Nephron (organoid): ENCODE measurements at regions not wholly inside any gene's neighbourhood (a gene's known extent, or its start where the extent isn't known, plus 50 kb on each side); places are given as distances from the start of the nearest gene placed in this dataset.

Experiments
- H3K27ac Mint-ChIP-seq, 3 experiments: 2 replicates each; pipeline ENCODE4 v1.8.0; 2020; ENCODE audit warnings: mixed read lengths in 3 of 3, mild to moderate bottlenecking in 2 of 3, moderate library complexity in 1 of 3
- H3K27me3 Mint-ChIP-seq: 2 replicates; pipeline ENCODE4 v1.8.0; 2021; ENCODE audit warnings: low read depth, mild to moderate bottlenecking, moderate library complexity, mixed read lengths
- H3K36me3 Mint-ChIP-seq: 2 replicates; pipeline ENCODE4 v1.8.0; 2020; ENCODE audit warnings: low read depth, mixed read lengths
- H3K4me1 Mint-ChIP-seq: 2 replicates; pipeline ENCODE4 v1.8.0; 2020; ENCODE audit warnings: mixed read lengths
- H3K4me3 Mint-ChIP-seq, 3 experiments: 2 replicates each; pipeline ENCODE4 v1.8.0; 2020; ENCODE audit warnings: mild to moderate bottlenecking in 3 of 3, mixed read lengths in 3 of 3, moderate library complexity in 2 of 3
- H3K9me3 Mint-ChIP-seq: 2 replicates; pipeline ENCODE4 v1.8.0; 2020; ENCODE audit warnings: mixed read lengths
- TF ChIP-seq, protein P1 (sequence below), 3 experiments: fragments of 200-600 bp; sonication (generic); IDR thresholded peaks; one replicate each; pipeline ENCODE4 v1.5.0; 2021; ENCODE audit warnings: antibody characterized with exemption in 3 of 3; ENCODE audit not compliant: unreplicated experiment in 3 of 3

DNA sequence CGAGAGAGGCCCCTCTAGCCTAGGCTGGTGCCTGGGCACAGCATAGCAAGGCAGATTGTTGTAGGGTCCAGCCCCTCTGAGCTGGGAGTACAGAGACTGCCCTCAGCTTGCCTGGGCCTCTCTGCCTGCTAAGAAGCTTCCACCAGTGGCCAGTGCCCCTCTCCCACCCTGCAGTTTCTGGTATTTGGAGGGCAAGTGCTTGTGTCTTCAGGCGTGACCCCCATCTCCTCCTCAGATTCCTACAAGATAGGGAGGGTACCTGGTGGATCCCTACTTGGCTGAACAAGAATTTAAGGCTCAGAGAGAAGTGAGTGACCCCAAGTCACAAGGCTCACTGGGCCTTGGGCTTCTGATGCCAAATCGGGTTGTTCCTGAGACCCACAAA is 152.7 kb downstream of the URI1 start:
- no peak overlapping the region for H3K27ac Mint-ChIP-seq
- H3K27me3 Mint-ChIP-seq = peaks cover 12% of the 10 kb centered on the region
- H3K4me1 Mint-ChIP-seq = peaks cover 4% of the 10 kb centered on the region
- no peaks in the 10 kb centered on the region for H3K36me3 Mint-ChIP-seq
- no peak overlapping the region for H3K4me3 Mint-ChIP-seq
- TF ChIP-seq, protein P1, sequence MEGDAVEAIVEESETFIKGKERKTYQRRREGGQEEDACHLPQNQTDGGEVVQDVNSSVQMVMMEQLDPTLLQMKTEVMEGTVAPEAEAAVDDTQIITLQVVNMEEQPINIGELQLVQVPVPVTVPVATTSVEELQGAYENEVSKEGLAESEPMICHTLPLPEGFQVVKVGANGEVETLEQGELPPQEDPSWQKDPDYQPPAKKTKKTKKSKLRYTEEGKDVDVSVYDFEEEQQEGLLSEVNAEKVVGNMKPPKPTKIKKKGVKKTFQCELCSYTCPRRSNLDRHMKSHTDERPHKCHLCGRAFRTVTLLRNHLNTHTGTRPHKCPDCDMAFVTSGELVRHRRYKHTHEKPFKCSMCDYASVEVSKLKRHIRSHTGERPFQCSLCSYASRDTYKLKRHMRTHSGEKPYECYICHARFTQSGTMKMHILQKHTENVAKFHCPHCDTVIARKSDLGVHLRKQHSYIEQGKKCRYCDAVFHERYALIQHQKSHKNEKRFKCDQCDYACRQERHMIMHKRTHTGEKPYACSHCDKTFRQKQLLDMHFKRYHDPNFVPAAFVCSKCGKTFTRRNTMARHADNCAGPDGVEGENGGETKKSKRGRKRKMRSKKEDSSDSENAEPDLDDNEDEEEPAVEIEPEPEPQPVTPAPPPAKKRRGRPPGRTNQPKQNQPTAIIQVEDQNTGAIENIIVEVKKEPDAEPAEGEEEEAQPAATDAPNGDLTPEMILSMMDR (IDR thresholded peaks at IDR 0.05; ENCODE audit: unreplicated experiment in 3 of 3) = no peak
- no peaks in the 10 kb centered on the region for H3K9me3 Mint-ChIP-seq

DNA sequence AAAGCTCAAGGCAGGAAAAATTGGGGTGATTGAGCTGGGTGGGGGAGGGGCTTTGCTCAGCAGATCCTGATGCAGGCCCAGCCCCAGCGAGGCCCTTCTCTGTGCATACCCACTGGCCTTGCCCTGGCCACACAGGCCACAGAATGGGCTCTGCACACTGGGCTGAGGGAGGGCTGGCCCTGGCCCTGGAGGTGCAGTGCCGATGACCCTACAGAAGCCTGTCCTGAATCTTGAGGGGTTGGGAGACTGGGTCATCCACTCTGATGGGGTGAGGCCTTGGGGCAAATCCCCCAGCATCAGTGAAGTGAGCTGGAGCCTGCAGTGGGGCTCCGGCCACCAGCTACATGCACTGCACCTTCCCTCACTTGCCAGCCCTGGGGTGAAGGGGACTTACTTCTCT is 153.1 kb downstream of the URI1 start:
- H3K36me3 Mint-ChIP-seq = no peaks in the 10 kb centered on the region
- H3K27ac Mint-ChIP-seq = no peak overlapping the region
- TF ChIP-seq, protein P1 (IDR thresholded peaks at IDR 0.05; ENCODE audit: unreplicated experiment in 3 of 3) = no peak
- H3K9me3 Mint-ChIP-seq = peaks cover 2% of the 10 kb centered on the region
- peaks cover 12% of the 10 kb centered on the region for H3K27me3 Mint-ChIP-seq
- H3K4me1 Mint-ChIP-seq = peaks cover 4% of the 10 kb centered on the region
- H3K4me3 Mint-ChIP-seq = no peak overlapping the region

DNA sequence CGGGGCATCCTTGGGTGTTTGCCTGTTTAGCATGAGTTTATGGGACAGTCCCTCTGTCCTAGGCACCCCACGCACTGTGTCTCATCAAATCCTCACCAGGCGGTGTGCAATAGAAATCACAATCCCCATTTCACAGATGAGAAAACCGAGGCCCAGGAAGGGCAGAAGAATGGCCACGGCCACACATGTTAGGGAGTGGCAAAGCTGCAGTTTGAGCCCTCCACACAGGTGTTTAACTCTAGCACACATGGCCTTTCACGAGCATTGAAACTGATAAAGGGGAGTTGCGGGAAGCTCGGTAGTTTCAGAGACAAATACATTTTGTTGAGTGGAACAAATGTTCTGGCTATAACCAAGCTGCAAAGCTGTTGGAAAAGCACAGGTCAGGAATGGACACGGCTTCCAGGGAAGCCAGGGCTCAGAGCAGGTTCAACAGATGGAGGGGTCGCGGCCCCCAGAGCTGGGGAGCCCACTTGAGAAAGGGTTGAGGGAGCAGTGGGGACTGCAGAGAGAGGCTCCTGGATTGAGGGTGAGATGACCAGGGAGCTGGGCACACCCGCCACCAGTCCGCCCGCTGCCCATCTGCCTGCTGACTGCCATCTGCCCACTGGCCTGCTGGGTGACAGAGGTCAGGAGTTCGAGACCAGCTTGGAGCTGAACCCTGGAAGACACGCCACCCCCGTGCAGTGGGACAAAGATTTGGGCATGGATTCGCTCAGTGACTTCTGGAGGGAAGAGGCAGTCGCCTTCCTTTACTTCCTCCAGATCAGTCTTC is 154.7 kb downstream of the URI1 start:
- peaks cover 16% of the 10 kb centered on the region for H3K27me3 Mint-ChIP-seq
- H3K4me3 Mint-ChIP-seq = no peak overlapping the region
- H3K36me3 Mint-ChIP-seq = no peaks in the 10 kb centered on the region
- H3K27ac Mint-ChIP-seq = no peak overlapping the region
- TF ChIP-seq, protein P1 (IDR thresholded peaks at IDR 0.05; ENCODE audit: unreplicated experiment in 3 of 3) = no peak
- peaks cover 4% of the 10 kb centered on the region for H3K4me1 Mint-ChIP-seq
- peaks cover 2% of the 10 kb centered on the region for H3K9me3 Mint-ChIP-seq

DNA sequence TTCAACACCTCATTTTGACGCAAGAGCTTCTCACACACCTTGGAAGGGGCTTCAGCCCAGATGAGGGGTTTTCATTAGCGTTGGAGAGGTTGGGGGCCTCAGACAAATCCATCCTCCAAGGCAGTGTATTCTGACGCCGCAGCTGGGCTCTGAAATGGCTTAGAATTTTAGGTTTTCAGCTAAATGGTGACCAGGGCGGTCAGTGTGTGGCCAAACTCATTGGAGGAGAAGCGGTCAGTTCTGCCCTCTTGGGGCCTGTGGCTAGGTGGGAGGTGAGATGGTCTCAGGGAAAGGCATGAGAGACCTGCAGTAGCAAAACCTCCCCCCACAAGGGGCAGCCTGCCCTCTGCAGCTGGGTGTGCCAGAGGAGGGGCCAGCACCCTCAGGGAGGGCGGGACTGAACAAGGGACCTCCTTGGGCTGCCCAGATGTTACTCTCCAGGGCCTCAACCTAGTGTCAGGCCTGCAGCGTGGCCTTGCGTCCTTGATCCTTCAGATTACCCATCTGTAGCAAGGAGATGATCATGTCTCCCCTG is 155.8 kb downstream of the URI1 start:
- H3K36me3 Mint-ChIP-seq = no peaks in the 10 kb centered on the region
- no peak overlapping the region for H3K4me3 Mint-ChIP-seq
- no peaks in the 10 kb centered on the region for H3K4me1 Mint-ChIP-seq
- H3K27me3 Mint-ChIP-seq = peaks cover 13% of the 10 kb centered on the region
- TF ChIP-seq, protein P1 (IDR thresholded peaks at IDR 0.05; ENCODE audit: unreplicated experiment in 3 of 3) = no peak
- H3K9me3 Mint-ChIP-seq = peaks cover 2% of the 10 kb centered on the region
- H3K27ac Mint-ChIP-seq = no peak overlapping the region

DNA sequence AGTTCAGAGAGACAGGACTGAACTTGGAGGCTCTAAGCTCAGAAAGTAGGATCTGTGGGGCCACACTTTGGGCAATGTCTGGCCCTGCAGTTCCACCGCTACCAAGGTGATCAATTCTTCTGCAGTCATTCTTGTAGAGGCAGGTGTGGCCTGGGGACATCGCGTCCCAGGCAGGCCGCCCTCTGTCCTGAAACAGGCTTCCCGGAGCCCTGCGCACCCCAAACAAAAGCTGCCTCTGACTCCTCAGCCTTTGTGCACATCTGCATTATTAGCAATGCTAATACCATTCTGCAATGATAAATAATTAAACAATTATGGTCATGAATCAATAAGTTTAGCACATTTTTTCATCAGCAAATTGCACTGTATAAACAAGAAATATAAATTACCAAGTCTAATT is 160.2 kb downstream of the URI1 start:
- H3K9me3 Mint-ChIP-seq = peaks cover 2% of the 10 kb centered on the region
- no peak overlapping the region for H3K4me3 Mint-ChIP-seq
- TF ChIP-seq, protein P1 (IDR thresholded peaks at IDR 0.05; ENCODE audit: unreplicated experiment in 3 of 3) = no peak
- no peaks in the 10 kb centered on the region for H3K4me1 Mint-ChIP-seq
- no peak overlapping the region for H3K27ac Mint-ChIP-seq
- H3K36me3 Mint-ChIP-seq = no peaks in the 10 kb centered on the region
- peaks cover 3% of the 10 kb centered on the region for H3K27me3 Mint-ChIP-seq

DNA sequence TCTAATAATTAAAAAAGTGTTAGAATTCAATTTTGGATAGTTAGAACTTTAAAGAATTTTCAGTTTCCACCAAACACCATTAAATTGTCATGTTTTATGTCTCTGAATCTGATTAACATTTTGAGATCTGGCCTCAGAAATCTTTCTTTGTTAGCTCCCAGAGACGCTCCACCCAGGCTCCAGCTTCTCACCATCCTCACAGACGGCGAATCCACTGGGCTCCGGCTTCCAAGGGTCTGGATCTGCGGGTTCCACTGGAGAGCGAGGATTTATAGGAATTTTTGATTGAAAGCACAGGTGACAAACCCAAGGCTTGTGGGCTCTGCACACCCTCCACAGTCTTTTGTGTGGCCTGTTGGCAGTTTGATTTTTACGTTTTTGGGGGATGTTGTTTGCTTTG is 160.6 kb downstream of the URI1 start:
- H3K4me1 Mint-ChIP-seq = no peaks in the 10 kb centered on the region
- H3K36me3 Mint-ChIP-seq = no peaks in the 10 kb centered on the region
- H3K27me3 Mint-ChIP-seq = peaks cover 3% of the 10 kb centered on the region

More for the DNA sequence above, 160.6 kb downstream of the URI1 start:
- H3K27ac Mint-ChIP-seq = no peak overlapping the region
- no peak overlapping the region for H3K4me3 Mint-ChIP-seq
- peaks cover 2% of the 10 kb centered on the region for H3K9me3 Mint-ChIP-seq
- TF ChIP-seq, protein P1 (IDR thresholded peaks at IDR 0.05; ENCODE audit: unreplicated experiment in 3 of 3) = no peak
